HG03565 (cell line): ENCODE measurements at regions not wholly inside any gene's neighbourhood (a gene's known extent, or its start where the extent isn't known, plus 50 kb on each side); places are given as distances from the start of the nearest gene placed in this dataset.

ENCODE experiments used
- ATAC-seq: cut with Tn5 transposase; IDR thresholded peaks from one replicate; pipeline ENCODE4 v1.9.1; 2021; ENCODE audit warnings: mild to moderate bottlenecking, moderate library complexity; ENCODE audit not compliant: unreplicated experiment

GRCh38 chr6:54784011-54784410 is 62.6 kb upstream of the FAM83B start:
- no peak for ATAC-seq

GRCh38 chr6:54786154-54786553 is 60.4 kb upstream of the FAM83B start:
- no peak for ATAC-seq

GRCh38 chr6:54787825-54788224 is 58.7 kb upstream of the FAM83B start:
- no peak for ATAC-seq
